MCF 10A (cell line): ENCODE measurements at regions not wholly inside any gene's neighbourhood (a gene's known extent, or its start where the extent isn't known, plus 50 kb on each side); places are given as distances from the start of the nearest gene placed in this dataset.

Source experiments
- BruUV-seq: library from RNA; stranded (reverse); fragments of 400-500 nt; replicated peaks from 2 replicates; lab custom pipeline; 2021; lab: Mats Ljungman, UMichigan
- CTCF ChIA-PET: fragments of 300-600 bp; sonication (Branson Sonifier 250); formaldehyde crosslinking; extraction: SDS; loops from one replicate; lab custom pipeline; 2021; ENCODE audit warnings: antibody characterized with exemption, inconsistent platforms; lab: Yijun Ruan, JAX
- POLR2A ChIA-PET: fragments of 300-600, 350-650 bp; sonication (Branson Sonifier 250); formaldehyde crosslinking; extraction: SDS; loops from one replicate; lab custom pipeline; 2020; ENCODE audit warnings: antibody characterized with exemption, inconsistent platforms; lab: Yijun Ruan, JAX
- DNase-seq: peaks from one replicate; pipeline ENCODE4 v3.0.0-alpha.2; 2018; ENCODE audit not compliant: unreplicated experiment
- H3K27ac Mint-ChIP-seq: one replicate; pipeline ENCODE4 v1.8.0; 2022; ENCODE audit warnings: mild to moderate bottlenecking, low read depth, mixed read lengths; ENCODE audit not compliant: unreplicated experiment
- H3K27me3 Mint-ChIP-seq: one replicate; pipeline ENCODE4 v1.8.0; 2022; ENCODE audit warnings: mixed read lengths; ENCODE audit not compliant: insufficient read depth, unreplicated experiment
- H3K36me3 Mint-ChIP-seq: one replicate; pipeline ENCODE4 v1.8.0; 2022; ENCODE audit warnings: mild to moderate bottlenecking, moderate library complexity, mixed read lengths; ENCODE audit not compliant: insufficient read depth, unreplicated experiment
- H3K4me1 Mint-ChIP-seq: one replicate; pipeline ENCODE4 v1.8.0; 2022; ENCODE audit warnings: mixed read lengths; ENCODE audit not compliant: insufficient read depth, unreplicated experiment
- H3K4me3 Mint-ChIP-seq: one replicate; pipeline ENCODE4 v1.8.0; 2022; ENCODE audit warnings: mild to moderate bottlenecking, moderate library complexity, mixed read lengths; ENCODE audit not compliant: unreplicated experiment
- H3K9me3 Mint-ChIP-seq: one replicate; pipeline ENCODE4 v1.8.0; 2022; ENCODE audit warnings: mixed read lengths; ENCODE audit not compliant: unreplicated experiment
- CTCF ChIP-seq: fragments of 200-600 bp; IDR thresholded peaks from one replicate; pipeline ENCODE4 v1.8.0; 2022; ENCODE audit warnings: antibody characterized with exemption, mild to moderate bottlenecking; ENCODE audit not compliant: unreplicated experiment
- intact Hi-C: fragments of 100-400 bp; cut with micrococcal nuclease; formaldehyde crosslinking; loops from 2 replicates; pipeline ENCODE4 v1.14.1; 2022

- POLR2A ChIA-PET, result interaction anchor here (0.6 kb wide), 1 partner anchor 1151 kb away, joined by 3 read pairs; no protein-coding TSS in a partner anchor
- peaks cover 59% of the 10 kb centered on the region for H3K27me3 Mint-ChIP-seq
- H3K4me1 Mint-ChIP-seq, result no peaks in the 10 kb centered on the region
- no peaks in the 10 kb centered on the region for H3K36me3 Mint-ChIP-seq
- no TSS peak for BruUV-seq
- no peak overlapping the region for H3K27ac Mint-ChIP-seq
- no peaks in the 10 kb centered on the region for H3K9me3 Mint-ChIP-seq
- peak; percentile 12 for DNase-seq
- TF ChIP-seq CTCF, result no peak
- no peak overlapping the region for H3K4me3 Mint-ChIP-seq
- CTCF ChIA-PET, result interaction anchor here (1.2 kb wide), 1 partner anchor 82 kb away, joined by 5 read pairs; no protein-coding TSS in a partner anchor
- intact Hi-C loops, result no loop called here
Observed at GRCh38 chr18:60070631-60071030, 170.8 kb downstream of the PMAIP1 start.

GRCh38 chr18:60069145-60069544 lies 169.3 kb downstream of the PMAIP1 start:
- intact Hi-C loops, result no loop called here
- no peaks in the 10 kb centered on the region for H3K36me3 Mint-ChIP-seq
- CTCF ChIA-PET, result no interaction called here

GRCh38 chr18:60067426-60068210 lies 167.8 kb downstream of the PMAIP1 start:
- H3K36me3 Mint-ChIP-seq, result no peaks in the 10 kb centered on the region
- H3K27me3 Mint-ChIP-seq, result peaks cover 68% of the 10 kb centered on the region
- intact Hi-C loops, result no loop called here
- no peak for DNase-seq
- no TSS peak for BruUV-seq
- H3K4me3 Mint-ChIP-seq, result no peak overlapping the region
- CTCF ChIA-PET, result interaction anchor here (0.6 kb wide), 1 partner anchor 49 kb away, joined by 3 read pairs; no protein-coding TSS in a partner anchor
- no peak overlapping the region for H3K27ac Mint-ChIP-seq
- H3K4me1 Mint-ChIP-seq, result peaks cover under 1% of the 10 kb centered on the region
- H3K9me3 Mint-ChIP-seq, result no peaks in the 10 kb centered on the region
- TF ChIP-seq CTCF, result no peak
- POLR2A ChIA-PET, result interaction anchor here (1.4 kb wide), 1 partner anchor 18 kb away, joined by 3 read pairs; no protein-coding TSS in a partner anchor

More at GRCh38 chr18:60069145-60069544, 169.3 kb downstream of the PMAIP1 start:
- POLR2A ChIA-PET, result no interaction called here
- Mint-ChIP-seq H3K27ac (no peak overlapping the region), H3K4me3 (no peak overlapping the region), H3K4me1 (no peaks in the 10 kb centered on the region), H3K27me3 (peaks cover 55% of the 10 kb centered on the region), H3K9me3 (no peaks in the 10 kb centered on the region)
- no peak for TF ChIP-seq CTCF
- no TSS peak for BruUV-seq
- DNase-seq, result no peak

- Mint-ChIP-seq H3K27me3 (peaks cover 80% of the 10 kb centered on the region), H3K4me3 (no peak overlapping the region), H3K27ac (no peak overlapping the region), H3K36me3 (no peaks in the 10 kb centered on the region), H3K4me1 (peaks cover 6% of the 10 kb centered on the region), H3K9me3 (no peaks in the 10 kb centered on the region)
- ChIA-PET CTCF (no interaction called here), POLR2A (interaction anchor here (0.7 kb wide), 1 partner anchor 15 kb away, joined by 3 read pairs; no protein-coding TSS in a partner anchor)
- no peak for DNase-seq
- intact Hi-C loops, result no loop called here
- BruUV-seq, result no TSS peak
- no peak for TF ChIP-seq CTCF
Observed at GRCh38 chr18:60066219-60066975, 166.6 kb downstream of the PMAIP1 start.
